Kidney (tissue), 13 donors: ENCODE measurements at regions not wholly inside any gene's neighbourhood (a gene's known extent, or its start where the extent isn't known, plus 50 kb on each side); places are given as distances from the start of the nearest gene placed in this dataset.

Source experiments
- DNase-seq, 5 donors: peaks; one replicate each; pipeline ENCODE4 v3.0.0-alpha.2; 2013 to 2020
- FAIRE-seq: peaks from 2 replicates; lab custom pipeline; 2012; peaks lifted over from hg19 to GRCh38; lab: Jason Lieb, UNC
- H3K27ac ChIP-seq, 2 donors: one replicate each; pipeline ENCODE4 v1.7.0; 2013; ENCODE audit warnings: low read depth in 2 of 2, low read length in 2 of 2, inconsistent platforms in 1 of 2
- H3K27me3 ChIP-seq: one replicate; pipeline ENCODE4 v1.7.1; 2013; ENCODE audit warnings: low read length, inconsistent platforms; ENCODE audit not compliant: control insufficient read depth, insufficient read depth
- H3K36me3 ChIP-seq, 3 donors: one replicate each; pipeline versions ENCODE4 v1.7.0 to v1.7.1; 2013; ENCODE audit warnings: low read length in 3 of 3, control low read depth in 1 of 3, inconsistent platforms in 1 of 3; ENCODE audit not compliant: insufficient read depth in 3 of 3, control insufficient read depth in 2 of 3
- H3K4me1 ChIP-seq, 3 donors: one replicate each; pipeline versions ENCODE4 v1.7.0 to v1.7.1; 2013; ENCODE audit warnings: low read length in 3 of 3, inconsistent platforms in 1 of 3, low read depth in 1 of 3; ENCODE audit not compliant: control insufficient read depth in 2 of 3, insufficient read depth in 2 of 3
- H3K4me3 ChIP-seq, 3 donors: one replicate each; pipeline versions ENCODE4 v1.7.0 to v1.8.1; 2013; ENCODE audit warnings: low read length in 3 of 3, control low read depth in 1 of 3, inconsistent platforms in 1 of 3
- H3K9ac ChIP-seq, 3 donors: one replicate each; pipeline versions ENCODE4 v1.7.0 to v1.7.1; 2013; ENCODE audit warnings: low read length in 3 of 3, control low read depth in 1 of 3, inconsistent platforms in 1 of 3
- H3K9me3 ChIP-seq, 3 donors: one replicate each; pipeline versions ENCODE4 v1.7.0 to v1.7.1; 2013; ENCODE audit warnings: low read length in 3 of 3, control low read depth in 1 of 3, inconsistent platforms in 1 of 3; ENCODE audit not compliant: control insufficient read depth in 2 of 3, insufficient read depth in 1 of 3
- intact Hi-C: fragments of 100-400 bp; cut with DNase I; formaldehyde crosslinking; loops from one replicate; pipeline ENCODE4 v1.11.1; 2022
- TF ChIP-seq, protein P1 (sequence below): IDR thresholded peaks from 3 replicates; pipeline ENCODE4 v1.5.1; 2012; ENCODE audit warnings: mild to moderate bottlenecking, moderate library complexity, borderline replicate concordance; ENCODE audit not compliant: insufficient read depth; ENCODE audit errors: extremely low read depth
- donor health status: control.
- donor health status: control.
- donor health status: control.
- donor health status: control.
- donor health status: control.
- donor health status: DM: yes; HTN: yes; CAD: no.
- donor health status: Normal renal cell carcinoma (clear cell type).

DNA sequence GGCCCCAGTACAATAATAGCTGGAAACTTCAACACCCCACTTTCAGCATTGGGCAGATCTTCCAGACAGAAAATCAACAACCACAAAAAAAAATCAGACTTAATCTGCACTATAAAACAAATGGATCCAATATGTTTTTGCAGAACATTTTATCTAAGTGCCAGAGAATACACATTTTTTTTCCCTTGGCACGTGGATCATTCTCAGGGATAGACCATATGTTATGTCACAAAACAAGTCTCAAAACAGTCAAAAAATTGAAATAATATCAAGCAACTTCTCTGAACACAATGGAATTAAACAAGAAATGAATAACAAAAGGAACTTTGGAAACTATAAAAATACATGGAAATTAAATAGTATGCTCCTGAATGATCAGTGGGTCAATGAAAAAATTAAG is 576.3 kb downstream of the PCDH19 start:
- no peak for FAIRE-seq
- Histone ChIP-seq H3K27me3 (no peaks in the 10 kb centered on the region), H3K27ac (no peak overlapping the region), H3K9me3 (no peaks in the 10 kb centered on the region), H3K9ac (no peak overlapping the region), H3K4me3 (no peak overlapping the region), H3K36me3 (no peaks in the 10 kb centered on the region), H3K4me1 (no peaks in the 10 kb centered on the region)
- intact Hi-C loops: no loop called here
- TF ChIP-seq, protein P1, sequence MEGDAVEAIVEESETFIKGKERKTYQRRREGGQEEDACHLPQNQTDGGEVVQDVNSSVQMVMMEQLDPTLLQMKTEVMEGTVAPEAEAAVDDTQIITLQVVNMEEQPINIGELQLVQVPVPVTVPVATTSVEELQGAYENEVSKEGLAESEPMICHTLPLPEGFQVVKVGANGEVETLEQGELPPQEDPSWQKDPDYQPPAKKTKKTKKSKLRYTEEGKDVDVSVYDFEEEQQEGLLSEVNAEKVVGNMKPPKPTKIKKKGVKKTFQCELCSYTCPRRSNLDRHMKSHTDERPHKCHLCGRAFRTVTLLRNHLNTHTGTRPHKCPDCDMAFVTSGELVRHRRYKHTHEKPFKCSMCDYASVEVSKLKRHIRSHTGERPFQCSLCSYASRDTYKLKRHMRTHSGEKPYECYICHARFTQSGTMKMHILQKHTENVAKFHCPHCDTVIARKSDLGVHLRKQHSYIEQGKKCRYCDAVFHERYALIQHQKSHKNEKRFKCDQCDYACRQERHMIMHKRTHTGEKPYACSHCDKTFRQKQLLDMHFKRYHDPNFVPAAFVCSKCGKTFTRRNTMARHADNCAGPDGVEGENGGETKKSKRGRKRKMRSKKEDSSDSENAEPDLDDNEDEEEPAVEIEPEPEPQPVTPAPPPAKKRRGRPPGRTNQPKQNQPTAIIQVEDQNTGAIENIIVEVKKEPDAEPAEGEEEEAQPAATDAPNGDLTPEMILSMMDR: no peak
- no peak for DNase-seq

- no peaks in the 10 kb centered on the region for H3K9me3 ChIP-seq
- FAIRE-seq: no peak
- no peak for DNase-seq
Measured at GRCh38 chrX:99820197-99820596, 589.9 kb downstream of the PCDH19 start.

DNA sequence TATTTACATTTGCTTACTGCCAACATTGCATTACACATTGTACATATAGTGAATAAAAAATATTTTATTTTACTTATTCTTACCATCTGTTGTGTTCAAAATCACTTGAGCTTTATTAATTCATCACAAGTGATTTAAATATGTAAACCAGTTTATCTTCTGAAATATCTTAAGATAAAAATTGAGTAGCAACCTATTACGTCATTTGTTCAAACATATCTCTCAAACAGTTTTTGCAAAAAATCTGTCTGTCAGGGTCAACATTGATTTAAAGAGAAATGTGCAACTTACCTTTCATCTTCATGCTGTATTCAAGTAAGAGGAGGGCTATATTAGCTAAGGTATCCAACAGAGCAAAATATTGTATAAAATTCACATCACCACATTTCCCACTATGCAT is 610.1 kb downstream of the PCDH19 start:
- Histone ChIP-seq H3K9me3 (no peaks in the 10 kb centered on the region), H3K27me3 (no peaks in the 10 kb centered on the region), H3K36me3 (no peaks in the 10 kb centered on the region), H3K4me3 (no peak overlapping the region), H3K27ac (no peak overlapping the region), H3K9ac (no peak overlapping the region), H3K4me1 (no peaks in the 10 kb centered on the region)
- FAIRE-seq (peak; percentile 11), DNase-seq (no peak)
- TF ChIP-seq, protein P1: no peak
- intact Hi-C loops: no loop called here

More at GRCh38 chrX:99820197-99820596, 589.9 kb downstream of the PCDH19 start:
- Histone ChIP-seq H3K27me3 (peaks cover 2% of the 10 kb centered on the region), H3K4me1 (no peaks in the 10 kb centered on the region), H3K36me3 (no peaks in the 10 kb centered on the region), H3K27ac (no peak overlapping the region), H3K9ac (no peak overlapping the region), H3K4me3 (no peak overlapping the region)
- intact Hi-C loops: no loop called here
- TF ChIP-seq, protein P1: no peak

DNA sequence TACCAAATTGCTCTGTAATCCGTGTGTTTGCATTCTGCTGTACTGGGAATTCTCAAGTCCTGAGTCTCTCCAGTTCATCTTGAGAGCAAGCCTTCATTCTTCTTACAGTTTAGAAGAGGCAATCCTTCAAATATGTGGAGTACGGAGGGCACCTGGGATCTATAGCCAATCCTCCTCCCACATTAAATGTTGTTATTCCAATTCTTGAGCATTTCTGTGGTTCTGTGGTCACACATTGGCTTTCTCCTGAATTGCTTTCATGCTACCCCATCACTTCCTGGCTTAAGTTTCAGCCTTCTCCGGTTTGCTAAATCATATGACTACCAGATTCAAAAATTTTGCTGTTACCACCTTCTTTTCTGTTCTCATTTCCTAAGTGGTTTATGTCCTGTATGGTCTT is 611.1 kb downstream of the PCDH19 start:
- FAIRE-seq (no peak), DNase-seq (no peak)
- intact Hi-C loops: no loop called here
- Histone ChIP-seq H3K27ac (no peak overlapping the region), H3K4me3 (no peak overlapping the region), H3K36me3 (no peaks in the 10 kb centered on the region), H3K27me3 (no peaks in the 10 kb centered on the region), H3K9me3 (no peaks in the 10 kb centered on the region), H3K9ac (no peak overlapping the region), H3K4me1 (no peaks in the 10 kb centered on the region)
- TF ChIP-seq, protein P1: no peak
